ENCODE measurements at regions not wholly inside any gene's neighbourhood (a gene's known extent, or its start where the extent isn't known, plus 50 kb on each side); places are given as distances from the start of the nearest gene placed in this dataset.

DNA sequence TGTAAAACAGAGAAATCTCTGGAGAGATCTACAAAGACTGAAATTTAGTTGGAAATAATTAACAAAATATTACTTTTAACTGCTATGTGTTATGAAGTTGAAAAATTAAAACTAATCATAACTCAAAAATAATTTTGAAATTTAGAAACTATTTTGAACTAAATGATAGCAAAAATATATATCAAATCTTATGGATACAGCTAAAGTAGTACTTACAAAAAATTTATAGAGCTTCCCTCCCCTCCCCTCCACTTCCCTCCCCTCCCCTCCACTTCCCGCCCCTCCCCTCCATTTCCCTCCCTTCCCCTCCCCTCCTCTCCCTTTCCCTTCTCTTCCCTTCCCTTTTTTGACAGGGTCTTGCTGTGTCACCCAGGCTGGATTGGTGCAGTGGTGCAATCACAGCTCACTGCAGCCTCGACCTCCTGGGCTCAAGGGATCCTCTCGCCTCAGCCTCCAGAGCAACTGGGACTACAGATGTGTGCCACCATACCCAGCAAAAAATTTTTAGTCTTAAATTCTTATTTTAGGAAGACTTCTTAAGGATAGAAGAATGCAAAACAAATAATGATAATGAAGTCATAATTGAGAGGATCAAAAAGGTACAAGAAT is 87.2 kb upstream of the RGS17 start:
- H3K4me1 Mint-ChIP-seq (ENCODE audit: low read depth, unreplicated experiment): peaks cover 8% of the 10 kb centered on the region
- H3K4me3 Mint-ChIP-seq (ENCODE audit: unreplicated experiment): no peak overlapping the region
- no peak overlapping the region for H3K9ac ChIP-seq (ENCODE audit: low read length)
- no peaks in the 10 kb centered on the region for H3K36me3 ChIP-seq (ENCODE audit: insufficient read depth, low read length)
- FAIRE-seq (no peak), DNase-seq (ENCODE audit: low read depth) (no peak)
- no peak overlapping the region for H3K27ac Mint-ChIP-seq (ENCODE audit: unreplicated experiment)
- H3K27me3 Mint-ChIP-seq (ENCODE audit: low read depth, unreplicated experiment): no peaks in the 10 kb centered on the region
- no peaks in the 10 kb centered on the region for H3K27me3 ChIP-seq (ENCODE audit: insufficient read depth, low read length)
- H3K4me1 ChIP-seq (ENCODE audit: insufficient read depth, low read length): no peaks in the 10 kb centered on the region
- no peaks in the 10 kb centered on the region for H3K36me3 Mint-ChIP-seq (ENCODE audit: low read depth, unreplicated experiment)
- H4K20me1 ChIP-seq (ENCODE audit: insufficient read depth, low read length): no peaks in the 10 kb centered on the region
- H3K9me3 Mint-ChIP-seq (ENCODE audit: unreplicated experiment): no peaks in the 10 kb centered on the region
- H3K4me3 ChIP-seq (ENCODE audit: insufficient read depth, low read depth, low read length): no peak overlapping the region
- H3K79me2 ChIP-seq (ENCODE audit: insufficient read depth, low read length): no peaks in the 10 kb centered on the region
- H2AFZ ChIP-seq (ENCODE audit: low read depth, low read length): no peak overlapping the region
- no peaks in the 10 kb centered on the region for H3K9me3 ChIP-seq (ENCODE audit: insufficient read depth, low read depth, low read length)
- no peak overlapping the region for H3K4me2 ChIP-seq (ENCODE audit: low read length)
- no peak overlapping the region for H3K27ac ChIP-seq (ENCODE audit: low read depth, low read length)
- TF ChIP-seq EZH2 (IDR thresholded peaks at IDR 0.05; ENCODE audit: insufficient read depth, low read length): no peak
- TF ChIP-seq, protein P1, sequence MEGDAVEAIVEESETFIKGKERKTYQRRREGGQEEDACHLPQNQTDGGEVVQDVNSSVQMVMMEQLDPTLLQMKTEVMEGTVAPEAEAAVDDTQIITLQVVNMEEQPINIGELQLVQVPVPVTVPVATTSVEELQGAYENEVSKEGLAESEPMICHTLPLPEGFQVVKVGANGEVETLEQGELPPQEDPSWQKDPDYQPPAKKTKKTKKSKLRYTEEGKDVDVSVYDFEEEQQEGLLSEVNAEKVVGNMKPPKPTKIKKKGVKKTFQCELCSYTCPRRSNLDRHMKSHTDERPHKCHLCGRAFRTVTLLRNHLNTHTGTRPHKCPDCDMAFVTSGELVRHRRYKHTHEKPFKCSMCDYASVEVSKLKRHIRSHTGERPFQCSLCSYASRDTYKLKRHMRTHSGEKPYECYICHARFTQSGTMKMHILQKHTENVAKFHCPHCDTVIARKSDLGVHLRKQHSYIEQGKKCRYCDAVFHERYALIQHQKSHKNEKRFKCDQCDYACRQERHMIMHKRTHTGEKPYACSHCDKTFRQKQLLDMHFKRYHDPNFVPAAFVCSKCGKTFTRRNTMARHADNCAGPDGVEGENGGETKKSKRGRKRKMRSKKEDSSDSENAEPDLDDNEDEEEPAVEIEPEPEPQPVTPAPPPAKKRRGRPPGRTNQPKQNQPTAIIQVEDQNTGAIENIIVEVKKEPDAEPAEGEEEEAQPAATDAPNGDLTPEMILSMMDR (IDR thresholded peaks at IDR 0.05; ENCODE audit: insufficient read depth, low read depth, low read length): no peak

GRCh38 chr6:153216789-153217188 is 85.7 kb upstream of the RGS17 start:
- no peak for TF ChIP-seq EZH2 (IDR thresholded peaks at IDR 0.05; ENCODE audit: insufficient read depth, low read length)
- TF ChIP-seq, protein P1 (IDR thresholded peaks at IDR 0.05; ENCODE audit: insufficient read depth, low read depth, low read length): no peak
- H4K20me1 ChIP-seq (ENCODE audit: insufficient read depth, low read length): no peaks in the 10 kb centered on the region
- no peak for DNase-seq (ENCODE audit: low read depth)
- H3K27me3 ChIP-seq (ENCODE audit: insufficient read depth, low read length): no peaks in the 10 kb centered on the region
- no peaks in the 10 kb centered on the region for H3K36me3 Mint-ChIP-seq (ENCODE audit: low read depth, unreplicated experiment)
- no peak overlapping the region for H3K4me3 Mint-ChIP-seq (ENCODE audit: unreplicated experiment)
- no peak overlapping the region for H3K27ac ChIP-seq (ENCODE audit: low read depth, low read length)
- H3K9me3 ChIP-seq (ENCODE audit: insufficient read depth, low read depth, low read length): no peaks in the 10 kb centered on the region
- H3K4me1 ChIP-seq (ENCODE audit: insufficient read depth, low read length): no peaks in the 10 kb centered on the region
- no peaks in the 10 kb centered on the region for H3K9me3 Mint-ChIP-seq (ENCODE audit: unreplicated experiment)
- H3K4me2 ChIP-seq (ENCODE audit: low read length): no peak overlapping the region
- H3K79me2 ChIP-seq (ENCODE audit: insufficient read depth, low read length): no peaks in the 10 kb centered on the region
- no peak overlapping the region for H3K27ac Mint-ChIP-seq (ENCODE audit: unreplicated experiment)
- H3K36me3 ChIP-seq (ENCODE audit: insufficient read depth, low read length): no peaks in the 10 kb centered on the region
- H3K4me3 ChIP-seq (ENCODE audit: insufficient read depth, low read depth, low read length): no peak overlapping the region
- FAIRE-seq: no peak
- no peak overlapping the region for H3K9ac ChIP-seq (ENCODE audit: low read length)
- no peaks in the 10 kb centered on the region for H3K27me3 Mint-ChIP-seq (ENCODE audit: low read depth, unreplicated experiment)
- H3K4me1 Mint-ChIP-seq (ENCODE audit: low read depth, unreplicated experiment): peaks cover 8% of the 10 kb centered on the region
- no peak overlapping the region for H2AFZ ChIP-seq (ENCODE audit: low read depth, low read length)

GRCh38 chr6:153215242-153215641 is 84.2 kb upstream of the RGS17 start:
- peaks cover 19% of the 10 kb centered on the region for H3K4me1 Mint-ChIP-seq (ENCODE audit: low read depth, unreplicated experiment)
- Histone ChIP-seq H3K4me2 (ENCODE audit: low read length) (no peak overlapping the region), H3K27ac (ENCODE audit: low read depth, low read length) (no peak overlapping the region), H2AFZ (ENCODE audit: low read depth, low read length) (no peak overlapping the region), H4K20me1 (ENCODE audit: insufficient read depth, low read length) (no peaks in the 10 kb centered on the region), H3K9me3 (ENCODE audit: insufficient read depth, low read depth, low read length) (no peaks in the 10 kb centered on the region), H3K4me1 (ENCODE audit: insufficient read depth, low read length) (no peaks in the 10 kb centered on the region), H3K79me2 (ENCODE audit: insufficient read depth, low read length) (no peaks in the 10 kb centered on the region), H3K36me3 (ENCODE audit: insufficient read depth, low read length) (no peaks in the 10 kb centered on the region), H3K27me3 (ENCODE audit: insufficient read depth, low read length) (no peaks in the 10 kb centered on the region), H3K4me3 (ENCODE audit: insufficient read depth, low read depth, low read length) (no peak overlapping the region), H3K9ac (ENCODE audit: low read length) (no peak overlapping the region)
- H3K4me3 Mint-ChIP-seq (ENCODE audit: unreplicated experiment): no peak overlapping the region
- no peak overlapping the region for H3K27ac Mint-ChIP-seq (ENCODE audit: unreplicated experiment)
- DNase-seq (ENCODE audit: low read depth) (no peak), FAIRE-seq (no peak)
- no peaks in the 10 kb centered on the region for H3K9me3 Mint-ChIP-seq (ENCODE audit: unreplicated experiment)
- H3K27me3 Mint-ChIP-seq (ENCODE audit: low read depth, unreplicated experiment): no peaks in the 10 kb centered on the region
- no peak for TF ChIP-seq EZH2 (IDR thresholded peaks at IDR 0.05; ENCODE audit: insufficient read depth, low read length)
- TF ChIP-seq, protein P1 (IDR thresholded peaks at IDR 0.05; ENCODE audit: insufficient read depth, low read depth, low read length): no peak
- no peaks in the 10 kb centered on the region for H3K36me3 Mint-ChIP-seq (ENCODE audit: low read depth, unreplicated experiment)
